OCI-LY7 (cell line): ENCODE measurements at regions not wholly inside any gene's neighbourhood (a gene's known extent, or its start where the extent isn't known, plus 50 kb on each side); places are given as distances from the start of the nearest gene placed in this dataset.

Experiments
- BruUV-seq: library from RNA; stranded (reverse); fragments of 400-500 nt; replicated peaks from 2 replicates; lab custom pipeline; 2021; lab: Mats Ljungman, UMichigan
- CTCF ChIA-PET: fragments of 300-600 bp; sonication (Branson Sonifier 250); formaldehyde crosslinking; loops from one replicate; lab custom pipeline; 2022; ENCODE audit warnings: antibody characterized with exemption; ENCODE audit not compliant: unreplicated experiment; lab: Charles Lee
- POLR2A ChIA-PET: fragments of 300-600 bp; sonication (Branson Sonifier 250); formaldehyde crosslinking; loops from one replicate; lab custom pipeline; 2022; ENCODE audit warnings: antibody characterized with exemption; lab: Charles Lee
- DNase-seq: peaks from one replicate; pipeline ENCODE4 v3.0.0-alpha.2; 2015; ENCODE audit warnings: low spot score
- H2AFZ ChIP-seq: fragments of 200-600 bp; sonication (generic), shearing (Covaris generic); 2 replicates; pipeline ENCODE4 v1.6.1; 2014; ENCODE audit warnings: mild to moderate bottlenecking, antibody characterized with exemption, low read length, moderate library complexity
- H3K27ac ChIP-seq: fragments of 200-600 bp; sonication (generic); 2 replicates; pipeline ENCODE4 v1.5.1; 2014; ENCODE audit warnings: mixed run types, low read depth, mild to moderate bottlenecking, moderate library complexity, low read length, inconsistent platforms; ENCODE audit not compliant: poor library complexity, severe bottlenecking
- H3K36me3 ChIP-seq: fragments of 200-600 bp; sonication (generic); 2 replicates; pipeline ENCODE4 v1.6.1; 2014; ENCODE audit warnings: mild to moderate bottlenecking, antibody characterized with exemption, low read length, moderate library complexity, mixed read lengths; ENCODE audit not compliant: insufficient read depth
- H3K4me1 ChIP-seq: fragments of 200-600 bp; sonication (generic); 2 replicates; pipeline ENCODE4 v1.5.1; 2014; ENCODE audit warnings: mild to moderate bottlenecking, low read length; ENCODE audit not compliant: insufficient read depth, poor library complexity, severe bottlenecking
- H3K4me2 ChIP-seq: fragments of 200-600 bp; sonication (generic); 2 replicates; pipeline ENCODE4 v1.6.1; 2014; ENCODE audit warnings: mild to moderate bottlenecking, low read length
- H3K4me3 ChIP-seq: fragments of 200-600 bp; sonication (generic); 2 replicates; pipeline ENCODE4 v1.5.1; 2014; ENCODE audit warnings: mild to moderate bottlenecking, low read depth, low read length; ENCODE audit not compliant: poor library complexity, severe bottlenecking
- H3K79me2 ChIP-seq: fragments of 200-600 bp; sonication (generic); 2 replicates; pipeline ENCODE4 v1.6.1; 2016; ENCODE audit warnings: low read depth, mild to moderate bottlenecking, low read length, moderate library complexity, mixed read lengths; ENCODE audit not compliant: insufficient read depth
- H3K9me2 ChIP-seq: fragments of 200-600 bp; sonication (generic); 2 replicates; pipeline ENCODE4 v1.6.1; 2016; ENCODE audit warnings: mild to moderate bottlenecking, low read length, mixed read lengths; ENCODE audit not compliant: insufficient read depth
- H3K9me3 ChIP-seq: fragments of 200-600 bp; sonication (generic); 2 replicates; pipeline ENCODE4 v1.6.1; 2014; ENCODE audit warnings: mild to moderate bottlenecking, mixed run types, low read length, mixed read lengths
- H4K20me1 ChIP-seq: fragments of 200-600 bp; sonication (generic); 2 replicates; pipeline ENCODE4 v1.6.1; 2014; ENCODE audit warnings: mild to moderate bottlenecking, antibody characterized with exemption, low read length, moderate library complexity, mixed read lengths; ENCODE audit not compliant: insufficient read depth
- CTCF ChIP-seq: fragments of 200-600 bp; sonication (generic); conservative IDR thresholded peaks from 2 replicates; pipeline ENCODE4 v1.5.1; 2014; ENCODE audit warnings: mild to moderate bottlenecking, antibody characterized with exemption, low read length, moderate library complexity, mixed read lengths
- EZH2phosphoT487 ChIP-seq: fragments of 200-600 bp; sonication (generic); IDR thresholded peaks from 2 replicates; pipeline ENCODE4 v1.6.1; 2018; ENCODE audit warnings: low read depth, borderline replicate concordance, mild to moderate bottlenecking, mixed run types, antibody characterized with exemption, low read length, moderate library complexity, mixed read lengths
- intact Hi-C: fragments of 100-400 bp; cut with micrococcal nuclease; formaldehyde crosslinking; loops from one replicate; pipeline ENCODE4 v1.10.0; 2022; ENCODE audit not compliant: unreplicated experiment

- no peak overlapping the region for H3K4me3 ChIP-seq
- no TSS peak for BruUV-seq
- no peaks in the 10 kb centered on the region for H3K79me2 ChIP-seq
- H3K36me3 ChIP-seq, result no peaks in the 10 kb centered on the region
- DNase-seq, result no peak
- no peaks in the 10 kb centered on the region for H3K4me1 ChIP-seq
- H3K4me2 ChIP-seq, result no peak overlapping the region
- POLR2A ChIA-PET, result no interaction called here
- no peak overlapping the region for H3K27ac ChIP-seq
- no peaks in the 10 kb centered on the region for H3K9me2 ChIP-seq
- TF ChIP-seq CTCF, result no peak
- TF ChIP-seq EZH2phosphoT487, result no peak
- CTCF ChIA-PET, result no interaction called here
- intact Hi-C loops, result no loop called here
- no peaks in the 10 kb centered on the region for H3K9me3 ChIP-seq
- no peak overlapping the region for H2AFZ ChIP-seq
- H4K20me1 ChIP-seq, result no peaks in the 10 kb centered on the region
These were observed 121.3 kb downstream of the IDS start for GRCh38 chrX:149383852-149384251.

GRCh38 chrX:149374751-149375150 is 130.4 kb downstream of the IDS start:
- H3K27ac ChIP-seq, result no peak overlapping the region
- H3K36me3 ChIP-seq, result no peaks in the 10 kb centered on the region
- H3K9me3 ChIP-seq, result no peaks in the 10 kb centered on the region
- no peak overlapping the region for H3K4me3 ChIP-seq
- no peak for DNase-seq
- POLR2A ChIA-PET, result no interaction called here
- no peaks in the 10 kb centered on the region for H3K9me2 ChIP-seq
- H4K20me1 ChIP-seq, result no peaks in the 10 kb centered on the region
- H2AFZ ChIP-seq, result no peak overlapping the region
- intact Hi-C loops, result no loop called here
- H3K4me1 ChIP-seq, result no peaks in the 10 kb centered on the region
- no TSS peak for BruUV-seq
- H3K79me2 ChIP-seq, result no peaks in the 10 kb centered on the region
- CTCF ChIA-PET, result no interaction called here
- no peak for TF ChIP-seq EZH2phosphoT487
- no peak for TF ChIP-seq CTCF
- no peak overlapping the region for H3K4me2 ChIP-seq

- no peak overlapping the region for H2AFZ ChIP-seq
- H3K9me2 ChIP-seq, result no peaks in the 10 kb centered on the region
- no peaks in the 10 kb centered on the region for H4K20me1 ChIP-seq
- BruUV-seq, result no TSS peak
- CTCF ChIA-PET, result no interaction called here
- H3K27ac ChIP-seq, result no peak overlapping the region
- H3K4me2 ChIP-seq, result no peak overlapping the region
- intact Hi-C loops, result no loop called here
- TF ChIP-seq CTCF, result no peak
- H3K36me3 ChIP-seq, result no peaks in the 10 kb centered on the region
- H3K9me3 ChIP-seq, result no peaks in the 10 kb centered on the region
- DNase-seq, result no peak
- no peaks in the 10 kb centered on the region for H3K4me1 ChIP-seq
- H3K4me3 ChIP-seq, result no peak overlapping the region
- no peaks in the 10 kb centered on the region for H3K79me2 ChIP-seq
- POLR2A ChIA-PET, result no interaction called here
These were observed 132.2 kb downstream of the IDS start for GRCh38 chrX:149372866-149373265.
